Fibroblast of skin of right biceps (primary cell): ENCODE measurements at regions not wholly inside any gene's neighbourhood (a gene's known extent, or its start where the extent isn't known, plus 50 kb on each side); places are given as distances from the start of the nearest gene placed in this dataset.

Experiments used
- DNase-seq: peaks from one replicate; pipeline ENCODE4 v3.0.0-alpha.2; 2013

DNA sequence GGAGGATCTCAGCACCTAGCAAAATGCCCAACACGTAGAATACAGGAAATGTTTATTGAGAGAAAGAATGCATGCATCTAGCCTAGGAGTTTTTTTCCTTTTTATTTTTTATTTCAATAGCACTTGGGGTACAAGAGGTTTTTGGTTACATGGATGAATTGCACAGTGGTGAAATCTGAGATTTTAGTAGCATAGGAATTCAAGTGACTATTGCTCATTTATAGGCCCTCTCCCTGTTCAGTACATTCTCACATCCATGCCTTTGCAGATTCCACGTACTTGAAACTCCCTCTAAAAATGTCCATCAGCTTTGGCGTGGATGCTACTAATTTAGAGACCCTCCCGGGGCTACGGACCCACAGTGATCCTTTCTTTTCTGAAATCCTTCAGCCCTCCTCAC lies 61.7 kb upstream of the PIAS1 start:
- no peak for DNase-seq

DNA sequence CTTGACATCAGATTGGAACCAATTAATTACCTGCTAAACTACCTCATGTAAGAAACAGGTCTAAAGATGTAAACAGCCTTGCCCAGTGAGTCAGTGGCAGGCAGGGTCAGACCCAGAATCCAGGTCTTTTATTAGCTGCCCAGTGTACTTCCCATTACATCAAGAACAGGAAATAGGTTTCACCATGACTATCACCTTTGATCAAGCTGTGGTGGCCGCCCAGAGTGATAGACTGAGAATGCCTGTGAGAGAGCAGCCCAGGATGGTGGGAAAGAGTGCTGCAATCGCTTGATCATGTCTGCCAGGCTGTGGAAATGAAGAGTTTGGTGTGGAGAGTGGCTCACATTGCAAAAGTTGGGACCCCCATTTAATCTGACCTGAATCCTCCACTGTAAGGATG lies 61.3 kb upstream of the PIAS1 start:
- no peak for DNase-seq

DNA sequence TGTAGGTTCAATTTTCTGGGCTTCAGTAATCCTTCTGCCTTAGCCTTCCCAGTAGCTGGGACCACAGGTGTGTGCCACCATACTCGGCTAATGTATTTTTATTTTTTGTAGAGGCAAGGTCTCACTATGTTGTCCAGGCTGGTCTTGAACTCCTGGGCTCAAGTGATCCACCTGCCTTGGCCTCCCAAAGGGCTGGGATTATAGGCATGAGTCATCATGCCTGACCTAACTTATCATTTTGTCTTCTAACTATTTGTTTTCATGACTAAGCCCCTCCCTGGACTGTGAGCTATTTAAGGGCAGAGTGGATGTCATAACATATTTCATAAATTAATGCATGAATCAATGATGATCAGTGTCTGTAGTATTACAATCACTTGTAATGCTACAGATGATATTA lies 56.1 kb upstream of the PIAS1 start:
- DNase-seq, result peak; percentile 81

- DNase-seq, result peak; percentile 82
These were observed 55.4 kb upstream of the PIAS1 start for GRCh38 chr15:67998599-67999133.

GRCh38 chr15:67999320-68000100 lies 54.6 kb upstream of the PIAS1 start:
- peak; percentile 15 for DNase-seq

DNA sequence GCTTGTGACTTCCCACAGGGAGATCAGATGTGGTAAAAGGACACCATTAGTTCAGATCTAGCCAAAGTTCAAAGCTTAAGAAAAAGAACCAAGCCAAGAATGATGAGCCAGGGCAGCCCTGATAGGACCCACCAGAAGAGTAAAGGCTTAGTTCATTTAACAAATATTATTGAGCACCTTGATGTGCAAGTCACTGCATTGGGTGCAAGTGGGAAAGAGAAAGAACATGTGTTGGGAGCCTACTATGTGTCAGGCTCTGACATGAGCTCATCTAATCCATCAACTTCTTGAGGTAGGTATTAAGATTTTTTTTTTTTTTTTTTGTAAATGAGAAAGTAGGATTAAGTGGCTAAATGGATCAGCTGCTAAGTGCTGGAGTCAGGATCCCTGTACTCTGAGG lies 53.4 kb upstream of the PIAS1 start:
- no peak for DNase-seq

DNA sequence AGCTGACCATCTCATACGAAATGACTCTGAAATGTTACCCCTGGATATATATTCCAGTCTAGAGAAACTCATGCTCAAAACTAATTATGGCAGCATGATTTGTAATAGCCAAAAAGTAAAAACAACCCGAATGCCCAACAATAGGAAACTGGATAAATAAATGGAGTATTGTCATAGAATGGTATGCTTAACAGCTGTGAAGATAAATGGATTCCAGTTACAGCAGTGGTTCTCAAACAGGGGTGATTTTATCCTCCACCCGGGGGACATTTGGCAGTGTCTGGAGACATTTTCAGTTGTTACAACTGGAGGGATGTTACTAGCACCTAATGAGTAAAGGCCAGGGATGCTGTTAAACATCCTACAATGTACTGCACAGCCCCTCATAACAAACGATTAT lies 52.3 kb upstream of the PIAS1 start:
- no peak for DNase-seq

DNA sequence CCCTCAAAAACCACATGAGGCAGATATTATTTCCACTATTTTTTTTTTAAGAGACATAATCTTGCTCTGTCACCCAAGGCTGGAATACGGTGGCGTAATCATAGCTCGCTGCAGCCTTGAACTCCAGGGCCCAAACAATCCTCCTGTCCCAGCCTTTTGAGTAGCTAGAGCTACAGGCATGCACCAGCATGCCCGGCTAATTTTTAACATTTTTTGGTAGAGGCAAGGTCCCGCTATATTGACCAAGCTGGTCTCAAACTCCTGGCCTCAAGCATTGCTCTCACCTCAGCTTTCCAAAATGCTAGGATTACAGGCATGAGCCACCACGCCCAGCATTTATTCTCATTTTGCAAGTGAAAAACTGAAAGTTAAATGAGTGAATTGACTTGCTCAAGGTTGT lies 50.8 kb upstream of the PIAS1 start:
- DNase-seq, result no peak
